ENCODE measurements at regions not wholly inside any gene's neighbourhood (a gene's known extent, or its start where the extent isn't known, plus 50 kb on each side); places are given as distances from the start of the nearest gene placed in this dataset.
A peak's percentile ranks its signal among the peaks of the same experiment; 100 is the strongest.

DNA sequence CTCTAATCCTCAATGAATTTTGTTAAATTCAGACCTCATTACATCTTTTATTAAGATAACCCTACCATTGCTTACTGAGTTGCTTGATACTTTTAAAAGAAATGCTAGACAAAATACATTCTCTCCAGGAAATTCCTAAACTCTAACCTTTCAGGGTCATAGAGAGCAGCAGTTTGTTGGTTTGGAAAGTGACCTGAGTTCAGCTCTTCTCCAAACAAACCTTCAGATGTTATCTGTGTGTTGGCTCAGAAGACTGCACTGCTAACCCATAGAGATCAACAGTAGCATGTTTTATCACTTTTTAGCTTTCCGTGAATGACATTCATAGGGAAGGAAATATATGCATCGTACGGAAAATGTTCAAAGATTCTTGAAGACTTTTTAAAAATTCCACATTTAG is 101.8 kb upstream of the VEGFC start:
- Histone ChIP-seq H3K27me3 (ENCODE audit: control insufficient read depth, insufficient read depth, low read length) (no peaks in the 10 kb centered on the region), H3K27ac (no peak overlapping the region), H3K4me1 (no peaks in the 10 kb centered on the region), H3K4me2 (ENCODE audit: low read length) (no peak overlapping the region), H3K9me3 (ENCODE audit: control insufficient read depth, low read length) (no peaks in the 10 kb centered on the region), H3K36me3 (ENCODE audit: control insufficient read depth, insufficient read depth, low read length) (no peaks in the 10 kb centered on the region), H2AFZ (no peak overlapping the region), H3K4me3 (ENCODE audit: low read depth, low read length) (peak overlapping the region; percentile 24), H3K9ac (no peak overlapping the region), H3K79me2 (no peaks in the 10 kb centered on the region)
- TF ChIP-seq, protein P1, sequence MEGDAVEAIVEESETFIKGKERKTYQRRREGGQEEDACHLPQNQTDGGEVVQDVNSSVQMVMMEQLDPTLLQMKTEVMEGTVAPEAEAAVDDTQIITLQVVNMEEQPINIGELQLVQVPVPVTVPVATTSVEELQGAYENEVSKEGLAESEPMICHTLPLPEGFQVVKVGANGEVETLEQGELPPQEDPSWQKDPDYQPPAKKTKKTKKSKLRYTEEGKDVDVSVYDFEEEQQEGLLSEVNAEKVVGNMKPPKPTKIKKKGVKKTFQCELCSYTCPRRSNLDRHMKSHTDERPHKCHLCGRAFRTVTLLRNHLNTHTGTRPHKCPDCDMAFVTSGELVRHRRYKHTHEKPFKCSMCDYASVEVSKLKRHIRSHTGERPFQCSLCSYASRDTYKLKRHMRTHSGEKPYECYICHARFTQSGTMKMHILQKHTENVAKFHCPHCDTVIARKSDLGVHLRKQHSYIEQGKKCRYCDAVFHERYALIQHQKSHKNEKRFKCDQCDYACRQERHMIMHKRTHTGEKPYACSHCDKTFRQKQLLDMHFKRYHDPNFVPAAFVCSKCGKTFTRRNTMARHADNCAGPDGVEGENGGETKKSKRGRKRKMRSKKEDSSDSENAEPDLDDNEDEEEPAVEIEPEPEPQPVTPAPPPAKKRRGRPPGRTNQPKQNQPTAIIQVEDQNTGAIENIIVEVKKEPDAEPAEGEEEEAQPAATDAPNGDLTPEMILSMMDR (IDR thresholded peaks at IDR 0.05), result no peak

DNA sequence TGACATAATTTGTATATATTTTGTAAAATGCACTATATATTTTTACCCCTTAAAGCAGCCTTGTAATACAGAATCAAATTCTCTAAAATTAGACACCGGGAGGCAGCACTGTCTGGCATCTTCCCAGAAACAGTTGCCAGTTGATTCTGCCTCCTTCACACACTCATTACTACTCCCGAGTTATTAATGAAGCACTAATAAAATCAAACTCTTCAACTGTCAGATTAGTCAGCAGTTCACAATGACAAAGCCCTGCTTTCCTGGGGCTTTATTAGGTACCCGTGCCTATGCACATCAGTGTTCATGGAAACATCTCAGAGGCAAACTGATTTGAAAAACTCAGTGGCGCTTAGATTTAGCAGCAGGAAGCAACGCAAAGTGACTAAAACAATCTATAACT is 103.5 kb upstream of the VEGFC start:
- Histone ChIP-seq H3K9ac (no peak overlapping the region), H3K4me2 (ENCODE audit: low read length) (no peak overlapping the region), H3K36me3 (ENCODE audit: control insufficient read depth, insufficient read depth, low read length) (no peaks in the 10 kb centered on the region), H3K9me3 (ENCODE audit: control insufficient read depth, low read length) (no peaks in the 10 kb centered on the region), H2AFZ (no peak overlapping the region), H3K27ac (no peak overlapping the region), H3K27me3 (ENCODE audit: control insufficient read depth, insufficient read depth, low read length) (no peaks in the 10 kb centered on the region), H3K4me1 (no peaks in the 10 kb centered on the region), H3K4me3 (ENCODE audit: low read depth, low read length) (no peak overlapping the region), H3K79me2 (no peaks in the 10 kb centered on the region)
- TF ChIP-seq, protein P1 (IDR thresholded peaks at IDR 0.05), result no peak

DNA sequence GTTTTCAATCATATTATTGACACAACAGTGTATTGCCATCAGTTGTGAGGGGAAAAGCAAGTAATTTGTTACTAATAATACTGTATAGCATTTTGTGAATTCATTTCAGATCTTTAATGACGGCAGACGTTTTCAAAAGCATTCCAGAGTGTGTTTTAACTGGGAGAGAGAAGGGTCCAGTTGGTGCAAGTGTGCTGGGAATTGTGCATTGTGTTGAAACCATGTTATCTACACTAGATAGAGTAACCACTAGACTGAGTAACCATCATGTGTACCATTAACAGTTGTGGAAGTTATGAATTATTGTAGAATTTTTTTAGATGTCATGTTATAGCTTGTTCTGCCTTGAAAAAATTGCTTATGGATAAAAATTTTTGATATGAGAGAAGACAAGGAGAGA is 104.5 kb upstream of the VEGFC start:
- no peak overlapping the region for H2AFZ ChIP-seq
- no peaks in the 10 kb centered on the region for H3K79me2 ChIP-seq
- H3K9ac ChIP-seq, result no peak overlapping the region

DNA sequence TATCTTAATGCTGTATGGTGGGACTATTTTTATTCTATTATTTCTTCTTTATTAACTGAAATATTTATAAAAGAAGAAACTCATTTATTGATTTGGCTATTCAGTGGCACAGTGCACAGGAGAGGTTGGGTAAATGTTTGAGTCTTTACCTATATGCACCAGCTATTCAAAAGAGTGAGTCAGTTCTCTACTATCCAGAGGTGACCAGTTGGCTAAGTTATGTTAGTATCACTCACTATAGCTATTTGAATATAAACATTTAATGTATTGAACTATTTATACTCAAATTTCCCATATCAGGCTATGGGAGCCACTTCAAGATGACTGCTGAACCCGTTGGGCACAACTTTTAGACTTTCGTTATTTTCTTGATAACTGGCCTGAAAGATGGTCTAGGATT is 106.1 kb upstream of the VEGFC start:
- Histone ChIP-seq H3K4me1 (no peaks in the 10 kb centered on the region), H3K36me3 (ENCODE audit: control insufficient read depth, insufficient read depth, low read length) (no peaks in the 10 kb centered on the region), H3K79me2 (no peaks in the 10 kb centered on the region), H3K27ac (no peak overlapping the region), H3K4me2 (ENCODE audit: low read length) (no peak overlapping the region), H2AFZ (no peak overlapping the region), H3K9me3 (ENCODE audit: control insufficient read depth, low read length) (no peaks in the 10 kb centered on the region), H3K4me3 (ENCODE audit: low read depth, low read length) (no peak overlapping the region), H3K27me3 (ENCODE audit: control insufficient read depth, insufficient read depth, low read length) (no peaks in the 10 kb centered on the region), H3K9ac (no peak overlapping the region)
- TF ChIP-seq, protein P1 (IDR thresholded peaks at IDR 0.05), result no peak

More for the DNA sequence above, 104.5 kb upstream of the VEGFC start:
- Histone ChIP-seq H3K27ac (no peak overlapping the region), H3K4me1 (no peaks in the 10 kb centered on the region), H3K36me3 (ENCODE audit: control insufficient read depth, insufficient read depth, low read length) (no peaks in the 10 kb centered on the region), H3K9me3 (ENCODE audit: control insufficient read depth, low read length) (no peaks in the 10 kb centered on the region), H3K4me3 (ENCODE audit: low read depth, low read length) (no peak overlapping the region), H3K27me3 (ENCODE audit: control insufficient read depth, insufficient read depth, low read length) (no peaks in the 10 kb centered on the region), H3K4me2 (ENCODE audit: low read length) (no peak overlapping the region)
- TF ChIP-seq, protein P1 (IDR thresholded peaks at IDR 0.05), result no peak

DNA sequence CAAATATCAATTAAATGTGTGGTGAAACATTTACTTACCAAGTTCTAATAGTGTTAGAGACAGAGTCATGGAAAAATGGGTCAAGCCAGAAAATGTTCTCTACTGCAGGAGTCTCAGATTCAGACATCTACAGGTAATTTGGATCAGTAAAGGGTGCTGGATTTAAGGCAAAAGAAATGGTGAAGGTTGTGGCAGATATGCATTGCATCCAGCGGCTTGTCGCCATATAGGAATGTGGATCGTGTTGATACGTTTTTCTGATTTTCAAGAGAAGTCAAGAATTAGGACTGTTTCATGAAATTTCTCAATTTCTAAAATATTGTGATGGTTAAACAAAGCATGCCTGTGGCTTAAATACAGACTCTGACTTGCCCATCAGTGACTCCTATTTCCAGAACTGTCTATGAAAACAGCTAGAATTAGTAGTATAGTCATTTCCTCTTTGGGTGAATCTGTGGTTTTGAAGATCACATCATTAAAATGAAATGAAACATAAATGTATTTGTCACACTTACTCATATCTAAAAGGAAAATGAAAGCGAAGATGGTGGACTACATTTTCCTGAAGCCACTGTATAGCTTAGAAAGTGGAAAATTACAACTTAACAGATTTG is 110.1 kb upstream of the VEGFC start:
- H3K9me3 ChIP-seq (ENCODE audit: control insufficient read depth, low read length), result no peaks in the 10 kb centered on the region
- H2AFZ ChIP-seq, result no peak overlapping the region
- H3K4me2 ChIP-seq (ENCODE audit: low read length), result no peak overlapping the region
- H3K27ac ChIP-seq, result no peak overlapping the region
- H3K79me2 ChIP-seq, result no peaks in the 10 kb centered on the region
- H3K4me1 ChIP-seq, result no peaks in the 10 kb centered on the region
- H3K27me3 ChIP-seq (ENCODE audit: control insufficient read depth, insufficient read depth, low read length), result no peaks in the 10 kb centered on the region
- no peaks in the 10 kb centered on the region for H3K36me3 ChIP-seq (ENCODE audit: control insufficient read depth, insufficient read depth, low read length)
- TF ChIP-seq, protein P1 (IDR thresholded peaks at IDR 0.05), result no peak
- no peak overlapping the region for H3K9ac ChIP-seq
- no peak overlapping the region for H3K4me3 ChIP-seq (ENCODE audit: low read depth, low read length)

Measured in parathyroid adenoma (tissue), 2 donors.